Activated CD8-positive, alpha-beta memory T cell treated with anti-CD3 and anti-CD28 coated beads for 24 hours (primary cell): ENCODE measurements at regions not wholly inside any gene's neighbourhood (a gene's known extent, or its start where the extent isn't known, plus 50 kb on each side); places are given as distances from the start of the nearest gene placed in this dataset.

Experiments
- DNase-seq: peaks from one replicate; pipeline ENCODE4 v3.0.0-alpha.2; 2020

DNA sequence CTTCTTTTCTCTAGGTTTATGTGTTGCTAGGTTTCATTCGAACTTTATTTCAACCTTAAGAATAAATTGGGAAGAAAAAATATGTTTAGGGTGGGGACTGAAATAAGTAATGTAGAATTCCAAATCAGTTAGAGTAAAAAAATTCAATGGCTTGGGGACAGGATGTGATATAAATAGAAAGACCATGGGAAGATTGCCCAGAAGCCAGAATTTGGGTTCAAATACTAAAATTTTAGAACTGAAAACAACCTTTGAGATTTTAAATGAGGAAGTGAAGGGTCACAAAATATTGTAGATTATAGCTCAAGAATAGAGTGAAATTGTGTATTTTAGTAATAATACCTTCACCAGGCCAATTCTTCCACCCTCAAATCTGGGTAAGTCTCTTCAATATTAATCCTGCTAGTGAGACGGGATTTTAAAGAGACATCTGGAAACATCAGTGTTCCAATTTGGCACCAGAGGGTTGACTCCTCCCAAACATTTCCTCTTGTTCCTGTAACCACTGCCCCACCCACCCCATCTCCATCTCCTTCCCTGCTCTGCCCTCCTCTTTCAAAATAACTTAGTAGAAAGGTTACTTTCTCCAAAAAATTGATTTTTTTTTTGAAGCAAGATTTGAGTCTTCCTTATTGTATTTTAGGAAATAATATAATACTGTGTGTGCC, 51.3 kb upstream of the FAM3C start:
- no peak for DNase-seq

DNA sequence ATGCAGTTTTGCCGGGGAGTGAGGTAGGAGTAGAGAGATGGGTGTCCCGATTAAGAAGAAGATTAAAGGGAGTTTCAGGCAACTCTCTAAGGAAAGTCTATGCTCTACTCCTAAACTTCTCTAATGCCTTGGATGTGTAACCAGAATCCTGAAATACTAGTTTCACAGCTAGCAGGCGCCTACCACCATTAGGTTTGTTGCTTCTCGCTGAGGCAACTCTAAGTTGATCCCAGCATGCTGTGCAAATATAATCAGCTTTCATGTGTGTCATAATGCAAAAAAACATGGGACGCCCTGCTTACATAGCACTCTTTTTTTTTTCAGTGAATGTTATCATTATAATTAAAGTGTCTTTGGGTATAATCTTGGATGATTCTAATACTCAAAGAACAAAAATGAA, 50.4 kb upstream of the FAM3C start:
- no peak for DNase-seq
